HS-5 (cell line): ENCODE measurements at regions not wholly inside any gene's neighbourhood (a gene's known extent, or its start where the extent isn't known, plus 50 kb on each side); places are given as distances from the start of the nearest gene placed in this dataset.

Source experiments
- DNase-seq: peaks from one replicate; pipeline ENCODE4 v3.0.0-alpha.2; 2012; ENCODE audit warnings: low read depth

GRCh38 chr7:22563032-22563501 is 63.1 kb upstream of the STEAP1B start:
- no peak for DNase-seq

- DNase-seq: no peak
Measured at GRCh38 chr7:22561895-22562593, 62.1 kb upstream of the STEAP1B start.

GRCh38 chr7:22561321-22561811 is 61.4 kb upstream of the STEAP1B start:
- peak; percentile 100 for DNase-seq

- DNase-seq: peak; percentile 81
Measured at GRCh38 chr7:22559829-22560489, 60.0 kb upstream of the STEAP1B start.

GRCh38 chr7:22557167-22557566 is 57.2 kb upstream of the STEAP1B start:
- no peak for DNase-seq

- DNase-seq: no peak
Measured at GRCh38 chr7:22555476-22555875, 55.5 kb upstream of the STEAP1B start.

GRCh38 chr7:22554184-22554583 is 54.2 kb upstream of the STEAP1B start:
- no peak for DNase-seq

GRCh38 chr7:22551768-22552513 is 52.0 kb upstream of the STEAP1B start:
- no peak for DNase-seq

GRCh38 chr7:22550514-22551030 is 50.6 kb upstream of the STEAP1B start:
- DNase-seq: no peak

GRCh38 chr7:22549667-22550513 is 49.9 kb upstream of the STEAP1B start:
- no peak for DNase-seq
